Small intestine (tissue), 7 donors: ENCODE measurements at regions not wholly inside any gene's neighbourhood (a gene's known extent, or its start where the extent isn't known, plus 50 kb on each side); places are given as distances from the start of the nearest gene placed in this dataset.

ENCODE experiments used
- DNase-seq, 2 donors: peaks; one replicate each; pipeline versions ENCODE4 v3.0.0 to v3.0.0-alpha.2; 2013
- FAIRE-seq: peaks from 2 replicates; lab custom pipeline; 2012; peaks lifted over from hg19 to GRCh38; lab: Jason Lieb, UNC
- H3K27ac ChIP-seq, 3 donors: one replicate each; pipeline ENCODE4 v1.5.1; 2013; ENCODE audit warnings: low read length in 2 of 3, mild to moderate bottlenecking in 2 of 3, control low read depth in 1 of 3, inconsistent platforms in 1 of 3, low read depth in 1 of 3, moderate library complexity in 1 of 3
- H3K27me3 ChIP-seq, 3 donors: one replicate each; pipeline ENCODE4 v1.6.1; 2013; ENCODE audit warnings: low read length in 3 of 3, inconsistent platforms in 1 of 3; ENCODE audit not compliant: control insufficient read depth in 3 of 3, insufficient read depth in 3 of 3
- H3K36me3 ChIP-seq, 3 donors: one replicate each; pipeline ENCODE4 v1.6.1; 2013; ENCODE audit warnings: low read length in 3 of 3, inconsistent platforms in 1 of 3, low read depth in 1 of 3, mild to moderate bottlenecking in 1 of 3, moderate library complexity in 1 of 3; ENCODE audit not compliant: control insufficient read depth in 3 of 3, insufficient read depth in 2 of 3
- H3K4me1 ChIP-seq, 3 donors: one replicate each; pipeline ENCODE4 v1.6.1; 2013; ENCODE audit warnings: low read length in 2 of 3, inconsistent platforms in 1 of 3, low read depth in 1 of 3, mild to moderate bottlenecking in 1 of 3, moderate library complexity in 1 of 3; ENCODE audit not compliant: control insufficient read depth in 3 of 3, insufficient read depth in 2 of 3
- H3K4me3 ChIP-seq, 3 donors: one replicate each; pipeline ENCODE4 v1.5.1; 2013; ENCODE audit warnings: low read length in 3 of 3, control low read depth in 1 of 3, inconsistent platforms in 1 of 3, low read depth in 1 of 3, mild to moderate bottlenecking in 1 of 3, moderate library complexity in 1 of 3
- H3K9me3 ChIP-seq, 2 donors: one replicate each; pipeline ENCODE4 v1.6.1; 2013; ENCODE audit warnings: low read depth in 1 of 2, low read length in 1 of 2; ENCODE audit not compliant: control insufficient read depth in 2 of 2, insufficient read depth in 1 of 2
- WGBS, 3 donors: extraction: QIAGEN DNeasy Blood & Tissue Kit; methylation state at CpG; one replicate each; pipeline ENCODE4 v1.1.7; 2013; 5-methylcytosine and 5-hydroxymethylcytosine counted together
- donor health status: healthy with polysubstance abuse.
- donor health status: control.
- donor health status: control.
- donor health status: Bipolar disorder and iron deficiency.
- donor health status: healthy.

DNA sequence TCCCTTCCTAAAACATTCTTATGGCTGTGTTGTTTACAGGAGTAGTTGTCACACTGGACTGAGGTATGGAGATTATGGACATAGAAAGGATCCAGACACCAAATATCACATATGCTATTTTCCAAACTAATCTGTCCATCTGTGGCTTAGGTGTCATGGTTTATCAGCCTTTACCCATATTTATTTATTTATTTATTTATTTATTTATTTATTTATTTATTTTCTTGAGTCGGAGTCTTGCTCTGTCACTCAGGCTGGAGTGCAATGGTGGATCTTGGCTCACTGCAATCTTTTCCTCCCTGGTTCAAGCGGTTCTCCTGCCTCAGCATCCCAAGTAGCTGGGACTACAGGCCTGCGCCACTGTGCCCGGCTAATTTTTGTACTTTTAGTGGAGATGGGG, 1103.1 kb downstream of the MAT2B start:
- 90 to 95% (median 94%) methylated on average over 4 of the region's 4 CpGs for WGBS, 3 donors
- H3K9me3 ChIP-seq, result no peaks in the 10 kb centered on the region

DNA sequence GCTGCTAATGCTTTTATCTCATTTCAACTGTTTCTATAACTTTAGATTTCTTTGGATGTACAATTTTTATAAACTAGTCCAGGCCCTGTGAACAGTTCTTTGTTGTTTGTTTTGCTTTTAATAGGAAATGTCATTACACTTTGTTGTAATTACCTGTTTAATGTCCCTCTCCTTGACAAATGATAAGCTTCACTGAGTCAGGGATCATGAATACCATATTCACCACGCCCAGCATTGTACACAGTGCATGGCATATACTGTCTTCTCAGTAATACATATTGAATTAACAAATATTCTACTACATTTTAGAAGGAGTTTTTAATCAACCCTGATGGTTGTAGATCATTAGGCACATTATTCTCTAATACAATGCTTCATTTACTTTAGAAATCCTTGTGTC, 1105.0 kb downstream of the MAT2B start:
- DNase-seq (no peak), FAIRE-seq (no peak)
- no peaks in the 10 kb centered on the region for H3K4me1 ChIP-seq
- H3K27ac ChIP-seq, result no peak overlapping the region
- no peak overlapping the region for H3K4me3 ChIP-seq
- no peaks in the 10 kb centered on the region for H3K36me3 ChIP-seq
- no peaks in the 10 kb centered on the region for H3K9me3 ChIP-seq
- WGBS, 3 donors, result 24 to 64% (median 52%) methylated on average over 1 of the region's 1 CpG
- H3K27me3 ChIP-seq, result no peaks in the 10 kb centered on the region

More for the DNA sequence above, 1103.1 kb downstream of the MAT2B start:
- Histone ChIP-seq H3K4me1 (no peaks in the 10 kb centered on the region), H3K27ac (no peak overlapping the region), H3K36me3 (no peaks in the 10 kb centered on the region), H3K27me3 (no peaks in the 10 kb centered on the region), H3K4me3 (no peak overlapping the region)
- DNase-seq, result no peak
- FAIRE-seq, result no peak

DNA sequence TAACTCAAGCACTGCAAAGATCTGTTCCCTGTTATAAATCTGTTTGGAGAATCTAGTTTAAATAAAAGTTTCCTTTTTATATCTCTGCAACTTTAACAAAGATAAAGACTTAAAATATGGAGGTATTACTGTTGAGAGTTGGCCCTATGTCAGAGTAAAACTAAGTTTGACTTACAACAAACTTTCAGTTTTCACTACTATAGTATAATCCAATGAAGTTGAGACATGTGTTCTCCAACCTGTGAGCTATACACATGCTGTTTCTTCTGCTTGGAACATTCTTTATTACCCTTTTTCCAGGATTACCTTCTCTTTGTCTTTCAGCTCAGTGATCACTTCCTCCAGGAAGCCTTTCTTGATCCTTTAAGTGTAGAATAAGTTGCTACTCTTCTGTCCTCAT, 1109.3 kb downstream of the MAT2B start:
- DNase-seq (no peak), FAIRE-seq (no peak)
- H3K4me3 ChIP-seq, result no peak overlapping the region
- H3K4me1 ChIP-seq, result no peaks in the 10 kb centered on the region
- H3K36me3 ChIP-seq, result no peaks in the 10 kb centered on the region
- H3K9me3 ChIP-seq, result no peaks in the 10 kb centered on the region
- no peak overlapping the region for H3K27ac ChIP-seq
- H3K27me3 ChIP-seq, result no peaks in the 10 kb centered on the region

DNA sequence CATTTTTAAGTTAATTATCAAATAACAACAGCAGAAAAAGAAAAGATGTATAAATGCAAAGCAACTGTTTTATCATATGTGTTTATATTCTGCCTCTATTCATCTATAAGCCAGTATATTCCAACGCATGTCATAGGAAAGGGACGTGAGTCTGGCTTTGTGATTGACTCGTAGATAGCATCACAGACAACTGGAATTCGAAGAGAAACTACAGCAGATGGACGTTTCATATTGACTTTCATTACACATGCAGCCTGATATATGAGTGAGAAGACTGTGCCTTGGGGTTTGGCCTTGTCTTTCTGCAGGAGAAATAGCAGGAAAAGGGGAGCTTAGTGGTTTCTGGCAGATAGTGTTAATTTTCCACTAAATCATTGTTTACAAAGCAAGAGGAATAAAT, 1111.9 kb downstream of the MAT2B start:
- Histone ChIP-seq H3K36me3 (no peaks in the 10 kb centered on the region), H3K4me3 (no peak overlapping the region), H3K4me1 (no peaks in the 10 kb centered on the region), H3K9me3 (no peaks in the 10 kb centered on the region), H3K27ac (no peak overlapping the region), H3K27me3 (no peaks in the 10 kb centered on the region)
- 61 to 68% (median 65%) methylated on average over 5 of the region's 5 CpGs for WGBS, 3 donors
- DNase-seq (no peak), FAIRE-seq (no peak)

DNA sequence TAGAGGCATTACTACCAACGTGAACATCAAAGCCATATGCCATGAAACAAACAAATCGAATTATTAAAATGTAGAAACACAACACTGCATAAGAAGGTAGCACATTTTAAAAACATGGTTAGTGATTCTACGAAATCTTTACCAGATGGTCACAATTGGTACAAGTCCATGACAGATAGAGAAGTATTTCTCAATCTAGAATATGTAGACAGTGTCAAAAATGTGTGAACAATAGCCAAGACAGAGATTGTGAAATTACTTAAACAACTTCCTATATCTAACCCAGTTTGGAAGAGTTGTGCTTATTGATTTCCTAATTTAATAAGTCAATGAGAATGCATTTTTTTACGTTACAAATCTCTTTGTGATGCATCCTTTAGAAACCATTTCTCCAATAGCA, 1121.6 kb downstream of the MAT2B start:
- H3K36me3 ChIP-seq, result no peaks in the 10 kb centered on the region
- WGBS, 3 donors, result 48 to 69% (median 60%) methylated on average over 4 of the region's 4 CpGs
- DNase-seq (no peak), FAIRE-seq (no peak)
- no peak overlapping the region for H3K4me3 ChIP-seq
- no peaks in the 10 kb centered on the region for H3K9me3 ChIP-seq
- H3K4me1 ChIP-seq, result no peaks in the 10 kb centered on the region
- H3K27ac ChIP-seq, result no peak overlapping the region
- no peaks in the 10 kb centered on the region for H3K27me3 ChIP-seq

DNA sequence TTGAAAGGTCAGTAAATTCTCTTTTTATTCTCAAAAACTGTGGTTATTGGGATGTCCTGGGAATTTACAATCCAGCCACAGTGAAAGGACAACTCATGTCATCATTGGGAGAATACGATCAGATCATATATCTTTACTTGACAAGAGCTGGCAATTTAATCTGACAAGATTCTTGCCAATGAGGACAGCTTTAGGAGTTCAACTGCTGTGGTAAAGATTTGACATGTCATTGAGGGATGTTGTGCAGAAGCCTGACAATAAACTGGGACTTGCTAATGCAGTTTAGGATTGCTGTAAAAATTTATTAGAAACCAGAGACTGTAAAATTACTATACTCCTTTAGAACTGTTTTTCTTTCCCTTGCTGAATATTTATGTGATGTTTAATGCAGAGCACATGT, 1131.0 kb downstream of the MAT2B start:
- Histone ChIP-seq H3K27ac (no peak overlapping the region), H3K36me3 (no peaks in the 10 kb centered on the region), H3K4me1 (no peaks in the 10 kb centered on the region), H3K4me3 (no peak overlapping the region), H3K9me3 (no peaks in the 10 kb centered on the region), H3K27me3 (no peaks in the 10 kb centered on the region)
- WGBS, 3 donors, result 40 to 49% (median 41%) methylated on average over 1 of the region's 1 CpG
- FAIRE-seq, result no peak
- no peak for DNase-seq

DNA sequence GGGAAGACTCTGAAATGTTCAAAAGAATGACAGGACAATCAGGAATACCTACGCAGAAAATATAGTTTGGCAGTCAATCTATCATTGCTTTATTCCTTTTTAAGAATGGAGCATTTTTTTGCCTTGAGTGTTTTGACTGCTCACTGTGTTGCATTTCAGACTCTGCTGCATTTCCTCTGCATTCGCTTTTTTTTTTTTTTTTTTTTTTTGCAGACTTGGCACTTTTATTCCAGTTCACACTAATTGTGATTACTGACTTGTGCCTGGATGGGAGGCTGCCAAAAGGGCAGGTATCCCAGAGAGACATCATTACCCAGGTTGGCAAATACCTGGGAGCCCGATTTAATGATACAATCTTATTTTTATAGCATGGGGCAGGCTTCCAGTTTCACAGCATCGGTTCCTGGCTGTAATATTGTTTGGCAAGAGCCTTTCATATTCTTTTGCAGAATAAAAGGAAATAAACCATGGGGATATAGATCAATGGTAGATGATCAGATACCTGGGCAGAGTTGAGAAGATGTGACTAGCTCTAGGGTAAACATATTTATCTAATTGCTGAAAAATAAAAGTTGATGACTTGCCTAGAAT, 1132.6 kb downstream of the MAT2B start:
- Histone ChIP-seq H3K4me1 (no peaks in the 10 kb centered on the region), H3K27me3 (no peaks in the 10 kb centered on the region), H3K27ac (no peak overlapping the region), H3K9me3 (no peaks in the 10 kb centered on the region), H3K4me3 (no peak overlapping the region), H3K36me3 (no peaks in the 10 kb centered on the region)
- no peak for DNase-seq
- 47 to 78% (median 65%) methylated on average over 3 to 4 of the region's 4 CpGs for WGBS, 3 donors
- FAIRE-seq, result no peak

DNA sequence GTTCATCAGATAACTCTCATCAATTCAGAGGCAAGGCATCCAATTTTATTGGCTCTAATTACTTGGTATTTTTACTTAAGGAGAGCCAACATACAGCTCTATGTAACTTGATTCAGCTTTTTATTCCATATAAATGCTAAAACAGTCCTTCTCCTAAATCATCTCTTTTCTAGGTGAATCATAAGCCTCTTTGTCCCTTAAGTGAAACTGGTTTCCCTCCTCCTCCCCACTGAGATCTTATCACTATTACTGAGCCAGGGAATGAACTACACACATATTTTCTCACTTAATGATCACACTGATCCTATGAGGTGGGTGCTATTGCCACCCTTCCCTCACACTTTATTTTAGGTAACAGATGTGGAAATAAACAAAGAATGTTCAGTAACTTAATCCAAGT, 1143.8 kb downstream of the MAT2B start:
- no peak overlapping the region for H3K4me3 ChIP-seq
- no peaks in the 10 kb centered on the region for H3K36me3 ChIP-seq
- no peak overlapping the region for H3K27ac ChIP-seq
- FAIRE-seq, result no peak
- no peaks in the 10 kb centered on the region for H3K9me3 ChIP-seq
- no peaks in the 10 kb centered on the region for H3K27me3 ChIP-seq
- no peaks in the 10 kb centered on the region for H3K4me1 ChIP-seq
- DNase-seq, result no peak

DNA sequence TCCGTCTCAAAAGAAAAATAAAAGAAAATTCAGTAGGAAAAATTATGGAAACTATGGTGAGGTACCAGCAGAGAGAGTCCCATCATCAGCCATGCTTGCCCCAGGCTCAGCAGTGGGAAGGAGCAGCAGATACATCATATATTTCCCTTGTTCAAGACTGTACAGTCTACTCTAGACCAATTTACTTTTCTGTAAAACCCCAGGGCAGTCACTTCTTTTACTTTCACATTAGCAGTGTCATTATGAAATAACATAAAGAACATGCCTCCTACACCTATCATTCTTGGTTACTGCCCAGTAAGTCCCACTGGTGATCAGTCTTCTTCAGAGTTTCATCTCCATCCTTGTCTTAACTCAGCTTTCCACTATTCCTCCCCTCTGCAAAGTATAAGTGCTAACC, 1145.0 kb downstream of the MAT2B start:
- FAIRE-seq, result no peak
- 89 to 100% (median 89%) methylated on average over 1 of the region's 1 CpG for WGBS, 3 donors
- H3K4me3 ChIP-seq, result no peak overlapping the region
- DNase-seq, result no peak
- H3K36me3 ChIP-seq, result no peaks in the 10 kb centered on the region
- H3K9me3 ChIP-seq, result no peaks in the 10 kb centered on the region
- H3K4me1 ChIP-seq, result no peaks in the 10 kb centered on the region
- no peaks in the 10 kb centered on the region for H3K27me3 ChIP-seq
- no peak overlapping the region for H3K27ac ChIP-seq
